ENCODE measurements at regions not wholly inside any gene's neighbourhood (a gene's known extent, or its start where the extent isn't known, plus 50 kb on each side); places are given as distances from the start of the nearest gene placed in this dataset.

- Histone ChIP-seq H3K4me3 (ENCODE audit: control insufficient read depth in 2 of 3, extremely low read depth in 1 of 3, insufficient read depth in 2 of 3, low read depth in 1 of 3, low read length in 3 of 3) (no peak overlapping the region), H3K4me1 (ENCODE audit: control insufficient read depth, extremely low read depth, insufficient read depth, low read length) (peaks cover 5% of the 10 kb centered on the region), H4K20me1 (ENCODE audit: control insufficient read depth, extremely low read depth, insufficient read depth, low read length) (no peaks in the 10 kb centered on the region), H3K36me3 (ENCODE audit: control insufficient read depth in 2 of 2, extremely low read depth in 1 of 2, insufficient read depth in 2 of 2, low read length in 2 of 2) (no peaks in the 10 kb centered on the region), H2AFZ (ENCODE audit: control insufficient read depth, low read length) (no peak overlapping the region), H3K9ac (ENCODE audit: control insufficient read depth, extremely low read depth, insufficient read depth, low read length) (no peak overlapping the region), H3K9me1 (ENCODE audit: control insufficient read depth, extremely low read depth, insufficient read depth, low read length) (no peaks in the 10 kb centered on the region), H3K27me3 (ENCODE audit: control insufficient read depth, extremely low read depth, insufficient read depth, low read length) (no peaks in the 10 kb centered on the region), H3K79me2 (ENCODE audit: control insufficient read depth, insufficient read depth, low read length) (no peaks in the 10 kb centered on the region), H3K4me2 (ENCODE audit: control insufficient read depth, extremely low read depth, insufficient read depth, low read depth, low read length) (no peak overlapping the region), H3K9me3 (ENCODE audit: control insufficient read depth, low read depth, low read length) (no peaks in the 10 kb centered on the region), H3K27ac (ENCODE audit: control insufficient read depth, insufficient read depth, low read length) (no peak overlapping the region)
- dilution Hi-C loops (cut with MboI; ENCODE audit: extremely low pct_ligation_motif_present, low sequenced_read_pairs) = no loop called here
- TF ChIP-seq CTCF (optimal IDR thresholded peaks at IDR 0.05 in 1 of 3, IDR thresholded peaks at IDR 0.05 in 1 of 3, conservative IDR thresholded peaks at IDR 0.05 in 1 of 3; ENCODE audit: extremely low read depth in 1 of 3, insufficient read depth in 2 of 3, low read length in 3 of 3) = no peak
- FAIRE-seq (peak; percentile 13), DNase-seq (ENCODE audit: low read depth, low spot score) (no peak)
Observed at GRCh38 chr6:16828058-16828457, 66.8 kb upstream of the ATXN1 start.

- no peak for FAIRE-seq
Observed at GRCh38 chr6:16827627-16828026, 66.4 kb upstream of the ATXN1 start.

More at GRCh38 chr6:16827627-16828026, 66.4 kb upstream of the ATXN1 start:
- Histone ChIP-seq H3K9me1 (ENCODE audit: control insufficient read depth, extremely low read depth, insufficient read depth, low read length) (no peaks in the 10 kb centered on the region), H3K4me2 (ENCODE audit: control insufficient read depth, extremely low read depth, insufficient read depth, low read depth, low read length) (no peak overlapping the region), H3K9me3 (ENCODE audit: control insufficient read depth, low read depth, low read length) (no peaks in the 10 kb centered on the region), H3K9ac (ENCODE audit: control insufficient read depth, extremely low read depth, insufficient read depth, low read length) (no peak overlapping the region), H3K27me3 (ENCODE audit: control insufficient read depth, extremely low read depth, insufficient read depth, low read length) (no peaks in the 10 kb centered on the region), H3K79me2 (ENCODE audit: control insufficient read depth, insufficient read depth, low read length) (no peaks in the 10 kb centered on the region), H2AFZ (ENCODE audit: control insufficient read depth, low read length) (no peak overlapping the region), H3K4me3 (ENCODE audit: control insufficient read depth in 2 of 3, extremely low read depth in 1 of 3, insufficient read depth in 2 of 3, low read depth in 1 of 3, low read length in 3 of 3) (no peak overlapping the region), H3K4me1 (ENCODE audit: control insufficient read depth, extremely low read depth, insufficient read depth, low read length) (peaks cover 9% of the 10 kb centered on the region), H3K27ac (ENCODE audit: control insufficient read depth, insufficient read depth, low read length) (no peak overlapping the region), H3K36me3 (ENCODE audit: control insufficient read depth in 2 of 2, extremely low read depth in 1 of 2, insufficient read depth in 2 of 2, low read length in 2 of 2) (no peaks in the 10 kb centered on the region), H4K20me1 (ENCODE audit: control insufficient read depth, extremely low read depth, insufficient read depth, low read length) (no peaks in the 10 kb centered on the region)
- TF ChIP-seq EZH2 (IDR thresholded peaks at IDR 0.05; ENCODE audit: low read length) = no peak
- no peak for TF ChIP-seq CTCF (optimal IDR thresholded peaks at IDR 0.05 in 1 of 3, IDR thresholded peaks at IDR 0.05 in 1 of 3, conservative IDR thresholded peaks at IDR 0.05 in 1 of 3; ENCODE audit: extremely low read depth in 1 of 3, insufficient read depth in 2 of 3, low read length in 3 of 3)
- dilution Hi-C loops (cut with MboI; ENCODE audit: extremely low pct_ligation_motif_present, low sequenced_read_pairs) = no loop called here
- DNase-seq (ENCODE audit: low read depth, low spot score) = no peak
